Heart left ventricle (tissue), 16 donors: ENCODE measurements at regions not wholly inside any gene's neighbourhood (a gene's known extent, or its start where the extent isn't known, plus 50 kb on each side); places are given as distances from the start of the nearest gene placed in this dataset.

Source experiments
- ATAC-seq, 4 donors: fragments of 200-7000 bp; cut with Tn5 transposase; one replicate each; pipeline ENCODE4 v1.9.1; 2020 to 2022; ENCODE audit warnings: moderate library complexity in 4 of 4, mild to moderate bottlenecking in 3 of 4, moderate number of reproducible peaks in 1 of 4
- DNase-seq, 5 donors: peaks; one replicate each; pipeline ENCODE4 v3.0.0-alpha.2; 2020
- H3K27ac ChIP-seq, 12 donors: fragments of 200-600 bp; sonication (generic) in 4 of 12; one replicate each; pipeline versions ENCODE4 v1.5.0 to v1.8.0; 2016 to 2022; ENCODE audit warnings: mild to moderate bottlenecking in 2 of 12
- H3K27me3 ChIP-seq, 9 donors: fragments of 200-600 bp; sonication (generic) in 2 of 9; one replicate each; pipeline versions ENCODE4 v1.5.1 to v1.8.0; 2016 to 2022; ENCODE audit warnings: mild to moderate bottlenecking in 3 of 9
- H3K36me3 ChIP-seq, 9 donors: fragments of 200-600 bp; sonication (generic) in 2 of 9; one replicate each; pipeline versions ENCODE4 v1.5.0 to v1.8.0; 2018 to 2022; ENCODE audit warnings: mild to moderate bottlenecking in 2 of 9
- H3K4me1 ChIP-seq, 12 donors: fragments of 200-600 bp; sonication (generic) in 4 of 12; one replicate each; pipeline versions ENCODE4 v1.5.0 to v1.8.0; 2016 to 2022; ENCODE audit warnings: mild to moderate bottlenecking in 3 of 12
- H3K4me3 ChIP-seq, 12 donors: fragments of 200-600 bp; sonication (generic) in 4 of 12; one replicate each; pipeline versions ENCODE4 v1.5.0 to v1.8.0; 2017 to 2022; ENCODE audit warnings: mild to moderate bottlenecking in 9 of 12, moderate library complexity in 4 of 12
- H3K9me3 ChIP-seq, 12 donors: fragments of 200-600 bp; sonication (generic) in 4 of 12; one replicate each; pipeline versions ENCODE4 v1.5.0 to v1.8.0; 2016 to 2022; ENCODE audit warnings: mild to moderate bottlenecking in 1 of 12
- CTCF ChIP-seq, 12 donors: fragments of 200-600 bp; sonication (generic) in 4 of 12; IDR thresholded peaks; one replicate each; pipeline versions ENCODE4 v1.5.0 to v1.8.0; 2018 to 2022; ENCODE audit warnings: antibody characterized with exemption in 12 of 12, mild to moderate bottlenecking in 5 of 12
- POLR2A ChIP-seq, 2 donors: fragments of 450-650 bp; IDR thresholded peaks; one replicate each; pipeline ENCODE4 v1.6.1; 2017; ENCODE audit warnings: antibody characterized with exemption in 2 of 2, mild to moderate bottlenecking in 2 of 2, moderate library complexity in 2 of 2
- WGBS, 4 donors: extraction: QIAGEN DNeasy Blood & Tissue Kit in 2 of 4; methylation state at CpG; one replicate each; pipeline versions ENCODE4 v1.1.5 to v1.1.7; 2013 to 2018; 5-methylcytosine and 5-hydroxymethylcytosine counted together
- intact Hi-C, 10 donors: fragments of 100-400 bp; cut with DNase I; formaldehyde crosslinking; loops; one replicate each; pipeline versions ENCODE4 v1.11.1 to v1.14.2; 2022
- donor health status: ischemic (EF 13 %, LVEDD 7.1; RV severe dilation, severe dysfunction).
- donor health status: healthy with polysubstance abuse.
- donor health status: DM: no; HTN: yes; CAD: no.
- donor health status: DM: no; HTN: no; CAD: no.
- donor health status: ischemic (EF 25% LVEDD 6.9; RV normal size, moderate dysfunction).
- donor health status: ischemic (EF 25% LVEDD 5.7; RV mildly dilated, moderate dysfunction).
- donor health status: healthy.
- donor health status: DM: yes; HTN: yes; CAD: no.
- donor health status: ischemic (EF 35%, LVEDD 5.7; RV mildly dilated, moderate dysfunction).
- donor health status: nonischemic (EF 11% LVEDD 7.7; RV severe dilation, severe dysfunction).
- donor health status: DM: yes; HTN: yes; CAD: no.
- donor health status: PGD.
- donor health status: ischemic (EF 29% LVEDD 5.4; RV normal size, mild dysfunction).
- donor health status: nonischemic (EF 23%, LVEDD 6.1; RV moderate dilation, normal function).

- ATAC-seq = no peak
- WGBS, 4 donors = 78 to 96% (median 93%) methylated on average over 3 of the region's 3 CpGs
- DNase-seq = no peak
- H3K9me3 ChIP-seq = peaks cover 0 to 2% (median 0%) of the 10 kb centered on the region in 12 donors
- TF ChIP-seq POLR2A (IDR thresholded peaks at IDR 0.05) = no peak
- TF ChIP-seq CTCF (IDR thresholded peaks at IDR 0.05) = no peak
- H3K27me3 ChIP-seq = peaks cover 0 to 8% (median 0%) of the 10 kb centered on the region in 9 donors
- intact Hi-C loops = loop anchor here in 1 of 10 donors (10.0 kb wide), 1 partner anchor 301 kb away; no protein-coding TSS in a partner anchor
- no peaks in the 10 kb centered on the region for H3K36me3 ChIP-seq
- H3K4me3 ChIP-seq = no peak overlapping the region
- H3K4me1 ChIP-seq = peaks cover 0 to 8% (median 1%) of the 10 kb centered on the region in 12 donors
- H3K27ac ChIP-seq = no peak overlapping the region
Observed at GRCh38 chr2:221123396-221123795, 448.7 kb downstream of the EPHA4 start.

- H3K4me3 ChIP-seq = peak overlapping the region in 4 of 12 donors; percentile 3 to 26 (median 10)
- peaks cover 0 to 8% (median 1%) of the 10 kb centered on the region in 12 donors for H3K4me1 ChIP-seq
- no peak overlapping the region for H3K27ac ChIP-seq
- H3K27me3 ChIP-seq = no peaks in the 10 kb centered on the region
- peak in 3 of 5 donors; percentile 34 to 67 (median 55) for DNase-seq
- 50 to 69% (median 56%) methylated on average over 9 of the region's 9 CpGs for WGBS, 4 donors
- H3K36me3 ChIP-seq = no peaks in the 10 kb centered on the region
- H3K9me3 ChIP-seq = peaks cover 0 to 2% (median 0%) of the 10 kb centered on the region in 12 donors
- TF ChIP-seq POLR2A (IDR thresholded peaks at IDR 0.05) (no peak), CTCF (IDR thresholded peaks at IDR 0.05) (no peak)
- intact Hi-C loops = loop anchor here in 1 of 10 donors (10.0 kb wide), 1 partner anchor 300 kb away; no protein-coding TSS in a partner anchor
- ATAC-seq = peak; percentile 34 to 80 (median 48)
Observed at GRCh38 chr2:221124532-221125240, 447.4 kb downstream of the EPHA4 start.

GRCh38 chr2:221125691-221126090 lies 446.4 kb downstream of the EPHA4 start:
- Histone ChIP-seq H3K27ac (no peak overlapping the region), H3K27me3 (no peaks in the 10 kb centered on the region), H3K4me1 (peaks cover 0 to 8% (median 1%) of the 10 kb centered on the region in 12 donors), H3K36me3 (no peaks in the 10 kb centered on the region), H3K9me3 (peaks cover 0 to 2% (median 0%) of the 10 kb centered on the region in 12 donors), H3K4me3 (no peak overlapping the region)
- 64 to 74% (median 73%) methylated on average over 3 of the region's 3 CpGs for WGBS, 4 donors
- ATAC-seq (no peak), DNase-seq (no peak)
- intact Hi-C loops = loop anchor here in 1 of 10 donors (10.0 kb wide), 1 partner anchor 299 kb away; no protein-coding TSS in a partner anchor
- TF ChIP-seq CTCF (IDR thresholded peaks at IDR 0.05) (no peak), POLR2A (IDR thresholded peaks at IDR 0.05) (no peak)

- Histone ChIP-seq H3K9me3 (peaks cover 0 to 2% (median 0%) of the 10 kb centered on the region in 12 donors), H3K4me1 (peaks cover 0 to 4% (median 0%) of the 10 kb centered on the region in 12 donors), H3K4me3 (no peak overlapping the region), H3K27me3 (no peaks in the 10 kb centered on the region), H3K36me3 (no peaks in the 10 kb centered on the region), H3K27ac (no peak overlapping the region)
- no peak for TF ChIP-seq CTCF (IDR thresholded peaks at IDR 0.05)
- TF ChIP-seq POLR2A (IDR thresholded peaks at IDR 0.05) = no peak
- intact Hi-C loops = loop anchor here in 1 of 10 donors (10.0 kb wide), 1 partner anchor 295 kb away; no protein-coding TSS in a partner anchor
- DNase-seq (no peak), ATAC-seq (no peak)
- 79 to 100% (median 91%) methylated on average over 1 of the region's 1 CpG for WGBS, 4 donors
Observed at GRCh38 chr2:221129657-221130056, 442.4 kb downstream of the EPHA4 start.
